CD14-positive monocyte (primary cell): ENCODE measurements at regions not wholly inside any gene's neighbourhood (a gene's known extent, or its start where the extent isn't known, plus 50 kb on each side); places are given as distances from the start of the nearest gene placed in this dataset.

Experiments used
- DNase-seq, 3 donors: peaks; one replicate each; pipeline ENCODE4 v3.0.0-alpha.2; 2011 to 2022
- H2AFZ ChIP-seq: 2 replicates; pipeline ENCODE4 v1.6.0; 2012; ENCODE audit warnings: mild to moderate bottlenecking, low read depth, low read length, inconsistent platforms; ENCODE audit not compliant: insufficient read depth, poor library complexity, severe bottlenecking
- H3K27ac ChIP-seq, 2 donors: 1 replicate in 1 of 2; 2 replicates in 1 of 2; pipeline ENCODE4 v1.5.1; 2012 to 2013; ENCODE audit warnings: low read length in 2 of 2, control low read depth in 1 of 2, inconsistent platforms in 1 of 2, low read depth in 1 of 2, mild to moderate bottlenecking in 1 of 2
- H3K27me3 ChIP-seq, 2 donors: one replicate each; pipeline versions ENCODE4 v1.6.0 to v1.6.1; 2011 to 2013; ENCODE audit warnings: low read length in 2 of 2; ENCODE audit not compliant: control insufficient read depth in 2 of 2, insufficient read depth in 2 of 2
- H3K36me3 ChIP-seq, 2 donors: replicated peaks in 1 of 2; 1 replicate in 1 of 2; 2 replicates in 1 of 2; pipeline versions ENCODE4 v1.5.1 to v1.6.1; 2012 to 2013; ENCODE audit warnings: low read length in 2 of 2, control low read depth in 1 of 2, inconsistent platforms in 1 of 2, mild to moderate bottlenecking in 1 of 2; ENCODE audit not compliant: insufficient read depth in 2 of 2, control insufficient read depth in 1 of 2
- H3K4me1 ChIP-seq, 2 donors: 1 replicate in 1 of 2; 2 replicates in 1 of 2; pipeline versions ENCODE4 v1.5.1 to v1.6.1; 2012 to 2013; ENCODE audit warnings: low read length in 2 of 2, control low read depth in 1 of 2, inconsistent platforms in 1 of 2, mild to moderate bottlenecking in 1 of 2, moderate library complexity in 1 of 2; ENCODE audit not compliant: insufficient read depth in 2 of 2, control insufficient read depth in 1 of 2
- H3K4me2 ChIP-seq: replicated peaks from 2 replicates; pipeline ENCODE3; 2012; ENCODE audit warnings: low read length, moderate library complexity, mild to moderate bottlenecking; ENCODE audit not compliant: poor library complexity, severe bottlenecking; ENCODE audit errors: extremely low read depth
- H3K4me3 ChIP-seq, 3 experiments: fragments of 200-600 bp in 1 of 3; sonication (generic) in 1 of 3; replicated peaks in 1 of 3; 1 replicate in 2 of 3; 2 replicates in 1 of 3; pipeline ENCODE4 v1.5.1; 2011 to 2013; ENCODE audit warnings: low read length in 3 of 3, mild to moderate bottlenecking in 3 of 3, control low read depth in 2 of 3, low read depth in 2 of 3, inconsistent platforms in 1 of 3, moderate library complexity in 1 of 3
- H3K79me2 ChIP-seq: 2 replicates; pipeline ENCODE4 v1.6.0; 2012; ENCODE audit warnings: mild to moderate bottlenecking, control low read depth, inconsistent platforms, low read length, moderate library complexity; ENCODE audit not compliant: insufficient read depth
- H3K9ac ChIP-seq: 2 replicates; pipeline ENCODE4 v1.6.0; 2017; ENCODE audit warnings: low read length, mild to moderate bottlenecking; ENCODE audit not compliant: insufficient read depth, poor library complexity, severe bottlenecking
- H3K9me3 ChIP-seq, 2 donors: replicated peaks in 1 of 2; 1 replicate in 1 of 2; 2 replicates in 1 of 2; pipeline versions ENCODE4 v1.5.1 to v1.6.1; 2012 to 2013; ENCODE audit warnings: low read length in 2 of 2, control low read depth in 1 of 2; ENCODE audit not compliant: control insufficient read depth in 1 of 2, insufficient read depth in 1 of 2
- H4K20me1 ChIP-seq: 2 replicates; pipeline ENCODE4 v1.6.0; 2012; ENCODE audit warnings: mild to moderate bottlenecking, low read length, control low read depth, moderate library complexity; ENCODE audit not compliant: insufficient read depth
- H3K27ac Mint-ChIP-seq, 7 donors: one replicate each; pipeline ENCODE4 v1.8.0; 2020; ENCODE audit warnings: mild to moderate bottlenecking in 7 of 7, mixed read lengths in 7 of 7, moderate library complexity in 6 of 7, inconsistent platforms in 2 of 7
- H3K27me3 Mint-ChIP-seq, 3 donors: one replicate each; pipeline ENCODE4 v1.8.0; 2021 to 2022; ENCODE audit warnings: low read depth in 3 of 3, mild to moderate bottlenecking in 3 of 3, mixed read lengths in 3 of 3, moderate library complexity in 3 of 3, inconsistent platforms in 1 of 3
- H3K36me3 Mint-ChIP-seq, 2 donors: one replicate each; pipeline ENCODE4 v1.8.0; 2020; ENCODE audit warnings: mixed read lengths in 2 of 2, inconsistent platforms in 1 of 2, mild to moderate bottlenecking in 1 of 2
- H3K4me1 Mint-ChIP-seq: one replicate; pipeline ENCODE4 v1.8.0; 2020; ENCODE audit warnings: mild to moderate bottlenecking, mixed read lengths
- H3K4me3 Mint-ChIP-seq, 2 donors: one replicate each; pipeline ENCODE4 v1.8.0; 2020; ENCODE audit warnings: mild to moderate bottlenecking in 2 of 2, mixed read lengths in 2 of 2, moderate library complexity in 1 of 2
- H3K9me3 Mint-ChIP-seq, 7 donors: one replicate each; pipeline ENCODE4 v1.8.0; 2020 to 2022; ENCODE audit warnings: mixed read lengths in 7 of 7, mild to moderate bottlenecking in 6 of 7, moderate library complexity in 6 of 7, inconsistent platforms in 2 of 7
- WGBS: methylation state at CpG from one replicate; pipeline ENCODE4 v1.1.5; 2013; ENCODE audit warnings: missing lambda C conversion rate; ENCODE audit not compliant: insufficient coverage; 5-methylcytosine and 5-hydroxymethylcytosine counted together
- intact Hi-C, 2 donors: fragments of 100-400 bp; cut with micrococcal nuclease; formaldehyde crosslinking; loops; one replicate each; pipeline versions ENCODE4 v1.15.0 to v1.15.1; 2023
- TF ChIP-seq, protein P1 (sequence below): fragments of 200-600 bp; IDR thresholded peaks from one replicate; pipeline ENCODE4 v1.8.0; 2022; ENCODE audit warnings: antibody characterized with exemption, mild to moderate bottlenecking

DNA sequence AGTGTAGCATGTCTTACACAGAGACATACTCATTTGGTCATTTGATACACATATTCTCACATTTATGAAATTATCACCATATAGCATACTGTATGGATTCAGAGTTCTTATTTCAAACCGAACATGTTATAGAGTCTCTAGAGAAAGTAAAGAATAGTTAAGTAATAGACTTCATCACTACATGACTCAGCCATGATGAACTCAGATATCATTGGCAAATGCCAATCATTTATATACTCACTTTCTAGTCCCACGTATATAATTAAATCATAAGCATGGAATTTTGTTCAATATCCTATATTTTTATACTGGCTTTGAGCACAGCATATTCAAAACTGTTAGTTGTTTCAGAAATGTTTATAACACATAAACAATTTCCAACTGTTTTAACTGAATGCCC, 749.9 kb downstream of the HACE1 start:
- H3K27ac ChIP-seq: no peak overlapping the region
- H4K20me1 ChIP-seq: no peaks in the 10 kb centered on the region
- Mint-ChIP-seq H3K36me3 (no peaks in the 10 kb centered on the region), H3K4me3 (no peak overlapping the region), H3K27me3 (peaks cover 0 to under 1% (median 0%) of the 10 kb centered on the region in 3 donors), H3K4me1 (no peaks in the 10 kb centered on the region), H3K9me3 (peaks cover 0 to 5% (median 0%) of the 10 kb centered on the region in 7 donors), H3K27ac (no peak overlapping the region)
- no peaks in the 10 kb centered on the region for H3K4me1 ChIP-seq
- H3K9ac ChIP-seq: no peak overlapping the region
- H3K27me3 ChIP-seq: no peaks in the 10 kb centered on the region
- WGBS: no CpG with 5 or more reads among the region's 2 CpGs
- no peak overlapping the region for H3K4me3 ChIP-seq
- no peaks in the 10 kb centered on the region for H3K36me3 ChIP-seq
- intact Hi-C loops: no loop called here
- DNase-seq: no peak
- H3K79me2 ChIP-seq: no peaks in the 10 kb centered on the region
- no peak overlapping the region for H2AFZ ChIP-seq
- no peak overlapping the region for H3K4me2 ChIP-seq
- TF ChIP-seq, protein P1, sequence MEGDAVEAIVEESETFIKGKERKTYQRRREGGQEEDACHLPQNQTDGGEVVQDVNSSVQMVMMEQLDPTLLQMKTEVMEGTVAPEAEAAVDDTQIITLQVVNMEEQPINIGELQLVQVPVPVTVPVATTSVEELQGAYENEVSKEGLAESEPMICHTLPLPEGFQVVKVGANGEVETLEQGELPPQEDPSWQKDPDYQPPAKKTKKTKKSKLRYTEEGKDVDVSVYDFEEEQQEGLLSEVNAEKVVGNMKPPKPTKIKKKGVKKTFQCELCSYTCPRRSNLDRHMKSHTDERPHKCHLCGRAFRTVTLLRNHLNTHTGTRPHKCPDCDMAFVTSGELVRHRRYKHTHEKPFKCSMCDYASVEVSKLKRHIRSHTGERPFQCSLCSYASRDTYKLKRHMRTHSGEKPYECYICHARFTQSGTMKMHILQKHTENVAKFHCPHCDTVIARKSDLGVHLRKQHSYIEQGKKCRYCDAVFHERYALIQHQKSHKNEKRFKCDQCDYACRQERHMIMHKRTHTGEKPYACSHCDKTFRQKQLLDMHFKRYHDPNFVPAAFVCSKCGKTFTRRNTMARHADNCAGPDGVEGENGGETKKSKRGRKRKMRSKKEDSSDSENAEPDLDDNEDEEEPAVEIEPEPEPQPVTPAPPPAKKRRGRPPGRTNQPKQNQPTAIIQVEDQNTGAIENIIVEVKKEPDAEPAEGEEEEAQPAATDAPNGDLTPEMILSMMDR: no peak
- H3K9me3 ChIP-seq: no peaks in the 10 kb centered on the region

DNA sequence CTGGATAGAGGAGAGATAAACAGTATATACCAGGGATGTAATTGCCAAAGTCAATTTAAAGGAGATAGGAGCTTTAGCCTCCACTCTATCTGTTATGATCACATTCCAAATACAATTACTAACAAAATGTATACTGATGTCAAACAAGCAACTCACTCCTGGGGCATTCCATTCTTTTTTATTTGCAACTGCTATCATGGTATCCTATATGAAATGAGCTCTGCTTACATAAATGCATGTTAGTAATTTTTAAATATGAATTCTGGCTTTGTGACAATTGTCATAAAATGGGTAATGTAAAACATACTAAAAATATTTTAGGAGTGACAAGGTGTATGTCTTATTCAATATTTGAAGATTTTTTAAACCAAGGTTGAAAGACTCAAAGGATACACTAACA, 751.1 kb downstream of the HACE1 start:
- Histone ChIP-seq H3K9me3 (no peaks in the 10 kb centered on the region), H3K4me2 (no peak overlapping the region), H3K9ac (no peak overlapping the region), H2AFZ (no peak overlapping the region), H3K27ac (no peak overlapping the region), H4K20me1 (no peaks in the 10 kb centered on the region), H3K4me1 (no peaks in the 10 kb centered on the region), H3K27me3 (no peaks in the 10 kb centered on the region), H3K36me3 (no peaks in the 10 kb centered on the region), H3K4me3 (no peak overlapping the region), H3K79me2 (no peaks in the 10 kb centered on the region)
- H3K9me3 Mint-ChIP-seq: peaks cover 0 to 5% (median 0%) of the 10 kb centered on the region in 7 donors
- no peak for DNase-seq
- no peaks in the 10 kb centered on the region for H3K4me1 Mint-ChIP-seq
- no peaks in the 10 kb centered on the region for H3K36me3 Mint-ChIP-seq
- intact Hi-C loops: no loop called here
- H3K27ac Mint-ChIP-seq: no peak overlapping the region
- TF ChIP-seq, protein P1: no peak
- no peak overlapping the region for H3K4me3 Mint-ChIP-seq
- H3K27me3 Mint-ChIP-seq: no peaks in the 10 kb centered on the region
